SK-N-SH (cell line): ENCODE measurements at regions not wholly inside any gene's neighbourhood (a gene's known extent, or its start where the extent isn't known, plus 50 kb on each side); places are given as distances from the start of the nearest gene placed in this dataset.

Experiments
- CTCF ChIA-PET: fragments of 300-600, 350-600 bp; formaldehyde crosslinking; extraction: SDS; loops from one replicate; lab custom pipeline; 2021; lab: Yijun Ruan, JAX
- POLR2A ChIA-PET: fragments of 350-600 bp; sonication (Branson Sonifier 250); formaldehyde crosslinking; extraction: SDS; loops from one replicate; lab custom pipeline; 2020; ENCODE audit warnings: antibody characterized with exemption, inconsistent platforms; lab: Yijun Ruan, JAX
- DNase-seq: peaks from one replicate; pipeline ENCODE4 v3.0.0; 2012
- H2AFZ ChIP-seq: fragments of 200-600 bp; sonication (generic); 2 replicates; pipeline ENCODE4 v1.8.1; 2016; ENCODE audit warnings: antibody characterized with exemption, mild to moderate bottlenecking, low read depth
- H3F3A ChIP-seq: fragments of 200-600 bp; sonication (generic); replicated peaks from 2 replicates; pipeline ENCODE3; 2016; ENCODE audit warnings: antibody characterized with exemption, mild to moderate bottlenecking; ENCODE audit not compliant: insufficient read depth
- H3K27ac ChIP-seq, 2 experiments: fragments of 200-500 bp in 1 of 2; fragments of 200-600 bp in 1 of 2; sonication (Bioruptor generic) in 1 of 2; sonication (generic), shearing (Covaris generic) in 1 of 2; 2 replicates each; pipeline versions ENCODE4 v1.5.1 to v1.6.1; 2014 to 2016; ENCODE audit warnings: low read depth in 2 of 2, inconsistent platforms in 1 of 2, low read length in 1 of 2, mild to moderate bottlenecking in 1 of 2, mixed read lengths in 1 of 2
- H3K27me3 ChIP-seq: fragments of 200-600 bp; sonication (generic), shearing (Covaris generic); 2 replicates; pipeline ENCODE4 v1.6.1; 2016; ENCODE audit warnings: mixed run types; ENCODE audit not compliant: insufficient read depth
- H3K36me3 ChIP-seq, 2 experiments: fragments of 200-500 bp in 1 of 2; fragments of 200-600 bp in 1 of 2; sonication (Bioruptor generic) in 1 of 2; sonication (generic) in 1 of 2; replicated peaks in 1 of 2; 2 replicates each; pipeline versions ENCODE3 to v1.5.1; 2014 to 2016; ENCODE audit warnings: low read length in 1 of 2, mild to moderate bottlenecking in 1 of 2; ENCODE audit not compliant: insufficient read depth in 2 of 2, control insufficient read depth in 1 of 2
- H3K4me1 ChIP-seq, 2 experiments: fragments of 200-500 bp in 1 of 2; fragments of 200-600 bp in 1 of 2; sonication (Bioruptor generic) in 1 of 2; sonication (generic), shearing (Covaris generic) in 1 of 2; 2 replicates each; pipeline versions ENCODE4 v1.5.1 to v1.6.1; 2014 to 2016; ENCODE audit warnings: low read depth in 1 of 2, low read length in 1 of 2, mixed run types in 1 of 2; ENCODE audit not compliant: insufficient read depth in 2 of 2, control insufficient read depth in 1 of 2
- H3K4me2 ChIP-seq: fragments of 200-600 bp; sonication (generic), shearing (Covaris generic); 2 replicates; pipeline ENCODE4 v1.6.1; 2017; ENCODE audit warnings: mixed run types
- H3K4me3 ChIP-seq, 2 experiments: fragments of 200-500 bp in 1 of 2; fragments of 200-600 bp in 1 of 2; sonication (Bioruptor generic) in 1 of 2; sonication (generic), shearing (Covaris generic) in 1 of 2; 2 replicates each; pipeline versions ENCODE4 v1.5.1 to v1.8.1; 2014 to 2016; ENCODE audit warnings: low read depth in 2 of 2, inconsistent platforms in 1 of 2, low read length in 1 of 2, mild to moderate bottlenecking in 1 of 2, mixed read lengths in 1 of 2, moderate library complexity in 1 of 2
- H3K79me2 ChIP-seq: fragments of 200-600 bp; sonication (generic); 2 replicates; pipeline ENCODE4 v1.8.1; 2017; ENCODE audit warnings: mild to moderate bottlenecking; ENCODE audit not compliant: insufficient read depth
- H3K9ac ChIP-seq: fragments of 200-600 bp; sonication (generic); 2 replicates; pipeline ENCODE4 v1.6.1; 2017; ENCODE audit warnings: mixed run types
- H3K9me2 ChIP-seq: fragments of 200-600 bp; sonication (generic); 2 replicates; pipeline ENCODE4 v1.6.1; 2017; ENCODE audit warnings: mixed run types
- H3K9me3 ChIP-seq: fragments of 200-600 bp; sonication (generic); 2 replicates; pipeline ENCODE4 v1.6.1; 2017; ENCODE audit warnings: mixed run types, mild to moderate bottlenecking, moderate library complexity
- H4K20me1 ChIP-seq: fragments of 200-600 bp; sonication (generic); 2 replicates; pipeline ENCODE4 v1.6.1; 2017; ENCODE audit warnings: mild to moderate bottlenecking, mixed run types; ENCODE audit not compliant: insufficient read depth
- EZH2phosphoT487 ChIP-seq: fragments of 200-600 bp; sonication (generic); IDR thresholded peaks from 2 replicates; pipeline ENCODE4 v1.6.1; 2017; ENCODE audit warnings: low read depth, mixed run types, mild to moderate bottlenecking, antibody characterized with exemption, moderate library complexity, borderline replicate concordance
- FOSL2 ChIP-seq: IDR thresholded peaks from 2 replicates; pipeline ENCODE4 v1.4.0; 2012; ENCODE audit warnings: low read depth, mild to moderate bottlenecking, moderate library complexity, borderline replicate concordance
- MEF2A ChIP-seq: IDR thresholded peaks from 2 replicates; pipeline ENCODE4 v1.4.0; 2012; ENCODE audit warnings: low read depth, borderline replicate concordance
- MXI1 ChIP-seq: IDR thresholded peaks from 2 replicates; pipeline ENCODE4 v1.6.1; 2012; ENCODE audit warnings: mild to moderate bottlenecking, low read depth, low read length, improper control_type of control experiment
- NRF1 ChIP-seq: IDR thresholded peaks from 2 replicates; pipeline ENCODE4 v1.6.1; 2012; ENCODE audit warnings: low read depth, mild to moderate bottlenecking, low read length
- RAD21 ChIP-seq: IDR thresholded peaks from 2 replicates; pipeline ENCODE4 v1.6.1; 2012; ENCODE audit warnings: mild to moderate bottlenecking, low read length
- RXRA ChIP-seq: IDR thresholded peaks from 2 replicates; pipeline ENCODE4 v1.4.0; 2012; ENCODE audit warnings: low read depth, mild to moderate bottlenecking, borderline replicate concordance
- SMC3 ChIP-seq: IDR thresholded peaks from 2 replicates; pipeline ENCODE4 v1.6.1; 2012; ENCODE audit warnings: low read depth, low read length, improper control_type of control experiment
- TAF1 ChIP-seq: IDR thresholded peaks from 2 replicates; pipeline ENCODE4 v1.6.1; 2012; ENCODE audit warnings: low read depth, mild to moderate bottlenecking, low read length, moderate library complexity, borderline replicate concordance
- YY1 ChIP-seq: IDR thresholded peaks from 2 replicates; pipeline ENCODE4 v1.4.0; 2012; ENCODE audit warnings: low read depth, mild to moderate bottlenecking
- WGBS: methylation state at CpG from one replicate; pipeline ENCODE4 v1.1.6; 2017; ENCODE audit warnings: low lambda C conversion rate; 5-methylcytosine and 5-hydroxymethylcytosine counted together
- TF ChIP-seq, protein P1 (sequence below): fragments of 150-350 bp; IDR thresholded peaks from 2 replicates; pipeline ENCODE4 v1.6.1; 2017; ENCODE audit warnings: antibody characterized with exemption, low read length, low read depth, borderline replicate concordance
- TF ChIP-seq, protein P2 (sequence below): IDR thresholded peaks from 2 replicates; pipeline ENCODE4 v1.4.0; 2012; ENCODE audit warnings: low read depth, borderline replicate concordance
- TF ChIP-seq, protein P3 (sequence below): IDR thresholded peaks from 2 replicates; pipeline ENCODE4 v1.6.1; 2012; ENCODE audit warnings: mild to moderate bottlenecking, low read depth, low read length, moderate library complexity
- TF ChIP-seq, protein P4 (sequence below): IDR thresholded peaks from 2 replicates; pipeline ENCODE4 v1.4.0; 2012; ENCODE audit warnings: low read depth, borderline replicate concordance

DNA sequence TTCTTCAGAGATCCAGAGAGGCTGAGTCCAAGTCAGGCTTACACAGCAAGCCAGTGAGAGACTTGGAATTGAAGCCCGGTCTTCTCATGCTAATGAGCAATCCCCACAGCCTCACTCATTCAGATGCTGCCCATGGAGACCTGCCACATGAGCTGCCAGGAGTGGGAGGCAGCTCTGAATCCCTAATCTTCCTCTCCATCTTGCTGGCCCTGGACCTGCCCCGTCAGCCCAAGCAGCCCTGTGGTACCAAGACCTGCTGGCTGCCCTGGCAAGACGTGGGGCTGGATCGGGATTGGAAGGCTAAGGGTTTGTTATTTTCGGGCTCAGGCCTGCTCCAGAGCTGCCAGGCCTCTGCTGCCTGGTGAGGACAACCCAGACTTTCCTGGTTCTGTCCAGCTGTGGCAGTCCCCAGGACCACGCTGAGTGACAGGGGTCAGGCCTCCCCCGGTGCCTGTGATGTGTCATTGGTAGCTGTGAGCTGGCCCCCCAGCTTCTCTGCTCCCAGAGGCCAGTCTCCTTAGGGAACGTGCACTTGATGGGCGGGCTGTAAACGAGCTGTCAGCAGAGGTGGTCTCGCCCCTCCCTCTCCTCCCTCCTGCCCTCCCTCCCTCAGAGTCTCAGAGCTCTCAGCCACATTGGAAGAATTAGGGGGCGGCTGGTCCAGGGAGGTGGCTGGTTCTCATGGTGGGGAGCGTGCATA, 135.0 kb downstream of the FOXD2 start:
- H3K27ac ChIP-seq, result no peak overlapping the region
- ChIA-PET CTCF (interaction anchor here (0.7 to 1.3 kb wide), 3 partner anchors 135 to 153 kb away, joined by 3 to 4 read pairs (median 4); partner anchors contain the start of gene FOXD2), POLR2A (no interaction called here)
- WGBS, result 84% methylated on average over 3 of the region's 13 CpGs
- H3K79me2 ChIP-seq, result no peaks in the 10 kb centered on the region
- no peak overlapping the region for H3K9ac ChIP-seq
- peaks cover 5 to 23% of the 10 kb centered on the region in 2 experiments; a peak in 2 of 4 replicates for H3K4me1 ChIP-seq
- H4K20me1 ChIP-seq, result no peaks in the 10 kb centered on the region
- H3K27me3 ChIP-seq, result no peaks in the 10 kb centered on the region
- no peak for DNase-seq
- no peaks in the 10 kb centered on the region for H3K9me2 ChIP-seq
- peaks cover 3% of the 10 kb centered on the region for H3F3A ChIP-seq
- no peak overlapping the region for H3K4me2 ChIP-seq
- no peak overlapping the region for H2AFZ ChIP-seq
- TF ChIP-seq RAD21 (no peak), MXI1 (no peak), RXRA (no peak), NRF1 (no peak), MEF2A (no peak), SMC3 (no peak), YY1 (no peak), EZH2phosphoT487 (no peak), TAF1 (no peak), FOSL2 (no peak)
- TF ChIP-seq, protein P1, sequence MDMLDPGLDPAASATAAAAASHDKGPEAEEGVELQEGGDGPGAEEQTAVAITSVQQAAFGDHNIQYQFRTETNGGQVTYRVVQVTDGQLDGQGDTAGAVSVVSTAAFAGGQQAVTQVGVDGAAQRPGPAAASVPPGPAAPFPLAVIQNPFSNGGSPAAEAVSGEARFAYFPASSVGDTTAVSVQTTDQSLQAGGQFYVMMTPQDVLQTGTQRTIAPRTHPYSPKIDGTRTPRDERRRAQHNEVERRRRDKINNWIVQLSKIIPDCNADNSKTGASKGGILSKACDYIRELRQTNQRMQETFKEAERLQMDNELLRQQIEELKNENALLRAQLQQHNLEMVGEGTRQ, result no peak
- TF ChIP-seq, protein P2, sequence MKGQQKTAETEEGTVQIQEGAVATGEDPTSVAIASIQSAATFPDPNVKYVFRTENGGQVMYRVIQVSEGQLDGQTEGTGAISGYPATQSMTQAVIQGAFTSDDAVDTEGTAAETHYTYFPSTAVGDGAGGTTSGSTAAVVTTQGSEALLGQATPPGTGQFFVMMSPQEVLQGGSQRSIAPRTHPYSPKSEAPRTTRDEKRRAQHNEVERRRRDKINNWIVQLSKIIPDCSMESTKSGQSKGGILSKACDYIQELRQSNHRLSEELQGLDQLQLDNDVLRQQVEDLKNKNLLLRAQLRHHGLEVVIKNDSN, result no peak
- TF ChIP-seq, protein P3, sequence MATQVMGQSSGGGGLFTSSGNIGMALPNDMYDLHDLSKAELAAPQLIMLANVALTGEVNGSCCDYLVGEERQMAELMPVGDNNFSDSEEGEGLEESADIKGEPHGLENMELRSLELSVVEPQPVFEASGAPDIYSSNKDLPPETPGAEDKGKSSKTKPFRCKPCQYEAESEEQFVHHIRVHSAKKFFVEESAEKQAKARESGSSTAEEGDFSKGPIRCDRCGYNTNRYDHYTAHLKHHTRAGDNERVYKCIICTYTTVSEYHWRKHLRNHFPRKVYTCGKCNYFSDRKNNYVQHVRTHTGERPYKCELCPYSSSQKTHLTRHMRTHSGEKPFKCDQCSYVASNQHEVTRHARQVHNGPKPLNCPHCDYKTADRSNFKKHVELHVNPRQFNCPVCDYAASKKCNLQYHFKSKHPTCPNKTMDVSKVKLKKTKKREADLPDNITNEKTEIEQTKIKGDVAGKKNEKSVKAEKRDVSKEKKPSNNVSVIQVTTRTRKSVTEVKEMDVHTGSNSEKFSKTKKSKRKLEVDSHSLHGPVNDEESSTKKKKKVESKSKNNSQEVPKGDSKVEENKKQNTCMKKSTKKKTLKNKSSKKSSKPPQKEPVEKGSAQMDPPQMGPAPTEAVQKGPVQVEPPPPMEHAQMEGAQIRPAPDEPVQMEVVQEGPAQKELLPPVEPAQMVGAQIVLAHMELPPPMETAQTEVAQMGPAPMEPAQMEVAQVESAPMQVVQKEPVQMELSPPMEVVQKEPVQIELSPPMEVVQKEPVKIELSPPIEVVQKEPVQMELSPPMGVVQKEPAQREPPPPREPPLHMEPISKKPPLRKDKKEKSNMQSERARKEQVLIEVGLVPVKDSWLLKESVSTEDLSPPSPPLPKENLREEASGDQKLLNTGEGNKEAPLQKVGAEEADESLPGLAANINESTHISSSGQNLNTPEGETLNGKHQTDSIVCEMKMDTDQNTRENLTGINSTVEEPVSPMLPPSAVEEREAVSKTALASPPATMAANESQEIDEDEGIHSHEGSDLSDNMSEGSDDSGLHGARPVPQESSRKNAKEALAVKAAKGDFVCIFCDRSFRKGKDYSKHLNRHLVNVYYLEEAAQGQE, result no peak
- TF ChIP-seq, protein P4, sequence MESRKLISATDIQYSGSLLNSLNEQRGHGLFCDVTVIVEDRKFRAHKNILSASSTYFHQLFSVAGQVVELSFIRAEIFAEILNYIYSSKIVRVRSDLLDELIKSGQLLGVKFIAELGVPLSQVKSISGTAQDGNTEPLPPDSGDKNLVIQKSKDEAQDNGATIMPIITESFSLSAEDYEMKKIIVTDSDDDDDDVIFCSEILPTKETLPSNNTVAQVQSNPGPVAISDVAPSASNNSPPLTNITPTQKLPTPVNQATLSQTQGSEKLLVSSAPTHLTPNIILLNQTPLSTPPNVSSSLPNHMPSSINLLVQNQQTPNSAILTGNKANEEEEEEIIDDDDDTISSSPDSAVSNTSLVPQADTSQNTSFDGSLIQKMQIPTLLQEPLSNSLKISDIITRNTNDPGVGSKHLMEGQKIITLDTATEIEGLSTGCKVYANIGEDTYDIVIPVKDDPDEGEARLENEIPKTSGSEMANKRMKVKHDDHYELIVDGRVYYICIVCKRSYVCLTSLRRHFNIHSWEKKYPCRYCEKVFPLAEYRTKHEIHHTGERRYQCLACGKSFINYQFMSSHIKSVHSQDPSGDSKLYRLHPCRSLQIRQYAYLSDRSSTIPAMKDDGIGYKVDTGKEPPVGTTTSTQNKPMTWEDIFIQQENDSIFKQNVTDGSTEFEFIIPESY, result no peak
- no peaks in the 10 kb centered on the region for H3K9me3 ChIP-seq
- H3K36me3 ChIP-seq, result no peaks in the 10 kb centered on the region
- no peak overlapping the region for H3K4me3 ChIP-seq
